Stimulated activated CD4-positive, alpha-beta T cell treated with anti-CD3 and anti-CD28 coated beads, TNF-alpha, amount 100 ng/mL, for 1 hour (primary cell): ENCODE measurements at regions not wholly inside any gene's neighbourhood (a gene's known extent, or its start where the extent isn't known, plus 50 kb on each side); places are given as distances from the start of the nearest gene placed in this dataset.

Source experiments
- DNase-seq, 3 donors: peaks; one replicate each; pipeline ENCODE4 v3.0.0-alpha.2; 2020; ENCODE audit warnings: low read depth in 3 of 3, low spot score in 1 of 3

GRCh38 chr2:83584672-83585071, 874.4 kb downstream of the SUCLG1 start:
- no peak for DNase-seq

DNA sequence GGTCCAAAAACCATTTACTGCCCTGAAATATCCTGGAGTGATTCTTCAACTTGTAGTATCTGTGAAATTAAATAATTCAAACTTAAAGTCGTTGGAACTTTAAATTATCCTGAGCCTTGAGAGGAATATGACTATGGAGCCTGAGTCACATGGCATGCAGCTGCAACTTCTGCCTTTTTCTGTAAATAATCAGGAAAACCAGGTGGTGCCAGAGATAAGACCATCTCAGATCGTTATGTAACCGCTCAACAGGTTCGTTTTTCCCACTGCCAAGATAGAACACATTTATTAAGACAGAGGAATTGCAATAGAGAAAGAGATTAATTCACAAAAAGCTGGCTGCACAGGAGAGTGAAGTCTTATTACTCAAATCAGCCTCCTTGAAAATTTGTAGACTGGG, 876.5 kb downstream of the SUCLG1 start:
- no peak for DNase-seq

DNA sequence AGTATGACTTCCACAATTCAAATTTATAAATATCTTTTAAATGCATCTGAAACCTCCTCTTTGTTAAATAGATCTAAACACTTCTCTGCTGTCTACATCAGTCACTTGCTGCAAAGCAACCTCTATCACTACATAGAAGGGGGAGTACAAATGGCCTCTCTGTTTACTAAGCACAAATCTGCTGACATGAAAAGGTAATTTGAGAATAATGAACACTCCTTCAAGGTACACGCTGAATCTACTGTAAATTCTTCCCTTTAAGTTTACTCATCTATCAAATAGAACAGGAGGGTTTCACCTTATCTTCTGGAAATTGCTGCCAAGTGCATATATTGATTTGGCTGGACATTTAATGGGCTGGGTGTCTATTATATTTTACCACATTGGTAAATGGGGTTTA, 879.6 kb downstream of the SUCLG1 start:
- DNase-seq, result no peak

DNA sequence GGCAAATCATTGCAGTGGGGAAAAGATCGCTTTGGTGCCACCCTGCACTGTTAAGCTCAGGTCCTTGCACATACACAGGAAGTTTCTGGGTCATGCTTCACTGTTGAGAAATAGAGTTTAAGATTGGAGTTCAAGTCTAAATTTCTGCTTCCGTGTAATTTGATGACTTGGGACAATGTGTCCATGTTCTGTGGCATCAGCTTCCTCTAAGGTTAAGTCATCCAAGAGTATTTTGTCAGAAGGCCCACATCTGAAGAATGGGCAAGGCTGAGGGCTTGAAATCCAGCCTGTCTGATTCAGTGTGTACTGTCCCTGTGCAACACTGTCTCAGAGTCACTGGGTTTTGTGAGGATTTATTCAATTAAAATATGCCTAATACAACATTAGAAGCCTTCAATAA, 880.7 kb downstream of the SUCLG1 start:
- no peak for DNase-seq

GRCh38 chr2:83574614-83575013, 884.5 kb downstream of the SUCLG1 start:
- no peak for DNase-seq

- no peak for DNase-seq
These were observed 886.0 kb downstream of the SUCLG1 start for GRCh38 chr2:83573060-83573459.

DNA sequence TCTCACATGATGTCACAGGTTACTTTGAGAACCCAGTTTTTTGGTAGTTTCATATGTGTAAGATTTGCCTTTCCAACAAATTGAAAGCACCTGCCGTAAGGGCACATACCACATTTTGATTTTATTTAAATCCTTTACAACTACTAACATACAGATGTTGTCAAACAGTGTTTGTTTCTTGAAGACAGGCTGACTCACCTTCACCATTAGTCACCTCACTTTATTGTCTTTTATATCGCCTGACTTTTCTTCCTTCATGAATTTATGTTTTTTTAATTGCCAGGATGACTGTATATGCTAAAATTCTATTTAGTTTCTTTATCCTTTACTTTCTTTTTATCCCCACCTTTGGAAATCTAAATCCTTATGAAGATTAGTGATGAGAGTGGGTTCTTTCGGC, 886.7 kb downstream of the SUCLG1 start:
- DNase-seq, result no peak

GRCh38 chr2:83567551-83567950, 891.5 kb downstream of the SUCLG1 start:
- DNase-seq, result no peak

DNA sequence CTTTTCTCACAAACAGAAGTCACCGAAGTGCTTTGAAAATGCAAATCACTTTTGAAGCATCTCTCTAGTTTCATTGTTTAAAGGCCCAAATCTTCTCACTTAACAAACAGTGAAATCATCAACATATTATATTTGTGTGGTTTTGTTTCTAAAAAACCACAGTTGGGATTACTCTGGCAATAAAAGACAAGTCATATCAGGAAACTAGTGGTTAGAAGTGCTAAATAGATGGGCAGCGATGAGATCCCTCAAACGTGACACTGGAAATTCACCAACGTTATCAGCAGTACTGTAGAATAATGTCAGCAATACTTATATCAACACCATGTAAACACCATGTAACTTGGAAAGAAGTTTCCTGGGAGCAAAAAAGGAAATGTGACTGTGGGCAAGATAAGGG, 893.5 kb downstream of the SUCLG1 start:
- no peak for DNase-seq

DNA sequence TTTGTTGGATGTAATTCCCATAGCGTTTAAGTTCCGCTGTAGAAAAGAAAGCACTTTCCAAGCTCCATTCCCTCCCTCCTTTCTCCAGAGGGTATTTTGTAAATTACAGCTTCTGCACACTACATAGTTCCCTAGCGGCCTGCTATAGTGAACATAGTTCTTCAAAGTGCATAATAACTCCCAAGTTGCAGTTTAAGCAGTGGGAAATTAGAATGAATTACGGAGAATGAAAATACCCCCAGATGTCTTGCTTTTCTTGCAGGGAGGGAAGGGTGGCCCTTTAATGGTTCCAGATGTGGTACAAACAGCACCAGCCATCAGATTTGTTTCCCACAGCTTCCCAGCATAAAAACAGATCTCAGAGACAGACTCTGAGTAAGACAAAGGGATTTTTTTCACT, 893.9 kb downstream of the SUCLG1 start:
- DNase-seq, result no peak

- DNase-seq, result no peak
These were observed 897.5 kb downstream of the SUCLG1 start for GRCh38 chr2:83561592-83561991.

DNA sequence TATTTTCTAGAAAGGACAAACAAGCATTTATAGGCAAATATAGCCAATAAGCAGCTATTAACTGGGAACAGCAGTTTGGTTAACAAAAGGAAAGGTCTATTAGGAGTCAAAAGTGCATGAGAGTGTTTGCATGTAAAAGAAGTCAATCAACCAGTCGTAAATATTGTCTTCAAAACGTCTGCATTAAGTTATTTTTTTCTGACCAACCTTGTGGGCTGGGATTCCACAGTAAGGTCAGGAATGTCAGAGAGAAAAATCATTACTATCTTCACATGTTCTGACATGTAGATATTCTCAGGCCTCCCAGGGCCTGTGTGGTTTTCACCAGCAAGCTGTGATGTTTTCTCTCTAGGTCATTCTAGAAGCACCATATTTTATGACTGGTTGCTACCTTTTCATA, 922.5 kb downstream of the SUCLG1 start:
- no peak for DNase-seq

DNA sequence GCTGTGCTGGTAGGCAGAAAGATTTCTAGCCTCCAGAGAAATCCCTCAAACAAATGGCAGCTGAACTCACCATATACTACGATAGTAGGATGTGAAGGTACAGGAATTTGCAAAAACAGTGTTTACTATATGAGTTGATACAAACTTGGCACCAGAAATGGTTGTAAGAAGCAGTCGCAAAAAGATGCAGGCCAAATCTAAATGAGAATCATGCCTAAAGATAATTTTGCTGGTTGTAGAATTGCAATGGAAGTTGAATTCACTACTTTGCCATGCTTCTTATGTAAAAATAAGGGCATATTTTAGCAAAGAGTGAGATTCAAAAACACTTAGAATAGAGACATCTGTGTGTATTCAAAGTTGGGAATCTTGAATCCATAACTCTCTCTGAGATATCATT, 924.7 kb downstream of the SUCLG1 start:
- no peak for DNase-seq

GRCh38 chr2:83531206-83531826, 927.8 kb downstream of the SUCLG1 start:
- no peak for DNase-seq

- no peak for DNase-seq
These were observed 930.3 kb downstream of the SUCLG1 start for GRCh38 chr2:83528767-83529166.

- no peak for DNase-seq
These were observed 936.1 kb downstream of the SUCLG1 start for GRCh38 chr2:83522891-83523493.

DNA sequence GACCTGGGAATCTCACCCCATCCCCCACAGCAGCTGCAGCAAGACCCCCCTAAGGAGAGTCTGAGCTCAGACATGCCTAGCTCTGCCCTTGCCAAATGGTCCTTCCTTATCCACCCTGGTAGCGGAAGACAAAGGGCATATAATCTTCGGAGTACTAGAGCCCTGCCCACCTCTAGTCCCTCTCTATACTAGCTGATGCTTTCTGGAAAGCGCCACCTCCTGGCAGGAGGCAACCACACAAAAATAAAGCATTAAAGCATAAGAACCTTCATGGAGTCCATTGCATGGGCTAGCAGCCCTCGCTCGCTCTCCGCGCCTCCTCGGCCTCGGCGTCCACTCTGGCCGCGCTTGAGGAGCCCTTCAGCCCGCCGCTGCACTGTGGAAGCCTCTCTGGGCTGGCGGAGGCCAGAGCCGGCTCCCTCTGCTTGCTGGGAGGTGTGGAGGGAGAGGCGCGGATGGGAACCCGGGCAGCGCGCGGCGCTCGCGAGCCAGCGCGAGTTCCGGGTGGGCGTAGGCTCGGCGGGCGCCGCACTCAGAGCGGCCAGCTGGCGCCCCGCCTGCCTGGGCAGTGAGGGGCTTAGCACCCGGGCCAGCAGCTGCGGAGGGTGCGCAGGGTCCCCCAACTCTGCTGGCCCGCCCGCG, 941.2 kb downstream of the SUCLG1 start:
- DNase-seq, result no peak

- no peak for DNase-seq
These were observed 942.6 kb downstream of the SUCLG1 start for GRCh38 chr2:83516503-83516902.

- no peak for DNase-seq
These were observed 971.6 kb downstream of the SUCLG1 start for GRCh38 chr2:83487451-83487850.

DNA sequence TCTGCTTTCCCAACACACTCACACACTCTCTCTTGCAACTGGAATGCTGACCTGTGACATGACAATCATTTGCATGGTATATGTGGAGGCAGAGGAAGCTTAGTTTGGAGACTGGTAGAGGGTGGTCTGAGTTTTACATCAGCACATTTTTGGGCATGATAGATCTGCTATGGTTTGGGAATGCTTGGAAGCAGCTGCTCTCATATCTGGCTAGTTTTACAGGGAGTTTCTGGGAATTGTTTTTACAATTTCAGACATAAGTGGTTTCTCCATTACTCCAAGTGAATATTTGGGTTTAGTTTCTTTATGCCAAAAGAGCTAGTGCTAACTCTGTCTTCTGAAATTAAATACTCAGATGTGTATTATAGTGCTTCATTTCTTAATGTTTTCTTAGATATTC, 977.6 kb downstream of the SUCLG1 start:
- DNase-seq, result no peak

- DNase-seq, result no peak
These were observed 981.0 kb downstream of the SUCLG1 start for GRCh38 chr2:83478037-83478436.

DNA sequence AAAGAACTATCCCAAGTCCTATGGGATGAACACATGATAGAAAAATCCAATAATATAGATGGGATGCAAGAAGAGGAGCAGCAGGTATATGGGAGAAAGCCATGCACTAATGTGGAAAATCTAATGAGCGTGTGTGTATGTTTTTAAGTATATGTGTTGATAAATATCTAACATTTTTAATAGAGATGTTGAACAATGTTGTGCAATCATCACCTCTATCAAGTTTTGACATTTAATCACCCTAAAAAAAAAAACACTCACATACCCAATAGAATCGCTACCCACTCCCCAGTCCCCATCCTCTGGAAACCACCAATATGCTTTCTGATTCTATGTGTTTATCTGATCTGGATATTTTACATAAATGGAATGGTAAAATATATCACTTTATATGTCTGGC, 983.7 kb downstream of the SUCLG1 start:
- DNase-seq, result no peak

GRCh38 chr2:83471655-83472054, 987.4 kb downstream of the SUCLG1 start:
- no peak for DNase-seq
